SK-N-SH treated with all-trans-retinoic acid at 6 μM for 48 hours (cell line): ENCODE measurements at regions not wholly inside any gene's neighbourhood (a gene's known extent, or its start where the extent isn't known, plus 50 kb on each side); places are given as distances from the start of the nearest gene placed in this dataset.

Source experiments
- ARNTL ChIP-seq: fragments of 450-650 bp; formaldehyde crosslinking; IDR thresholded peaks from 2 replicates; pipeline ENCODE4 v1.5.0; 2020; ENCODE audit warnings: low read depth, mild to moderate bottlenecking, moderate library complexity, borderline replicate concordance
- CREB5 ChIP-seq: fragments of 250-450 bp; sonication (Bioruptor Pico); IDR thresholded peaks from 2 replicates; pipeline ENCODE4 v1.5.1; 2020; ENCODE audit warnings: low read depth, mild to moderate bottlenecking, moderate library complexity
- CSDC2 ChIP-seq: fragments of 250-450 bp; sonication (Bioruptor Pico); IDR thresholded peaks from 2 replicates; pipeline ENCODE4 v1.5.0; 2020; ENCODE audit warnings: mild to moderate bottlenecking, moderate library complexity
- ESRRG ChIP-seq: fragments of 250-450 bp; sonication (Bioruptor Pico); IDR thresholded peaks from 2 replicates; pipeline ENCODE4 v1.6.1; 2021; ENCODE audit warnings: mild to moderate bottlenecking
- GLIS3 ChIP-seq: fragments of 250-450 bp; sonication (Bioruptor Pico); IDR thresholded peaks from 2 replicates; pipeline ENCODE4 v1.5.0; 2020; ENCODE audit warnings: mild to moderate bottlenecking, moderate library complexity
- PPARA ChIP-seq: fragments of 250-450 bp; sonication (Bioruptor Pico); IDR thresholded peaks from 2 replicates; pipeline ENCODE4 v1.5.0; 2020; ENCODE audit warnings: mild to moderate bottlenecking, borderline replicate concordance
- SNAI2 ChIP-seq: fragments of 250-450 bp; sonication (Bioruptor Pico); IDR thresholded peaks from 2 replicates; pipeline ENCODE4 v1.5.0; 2020; ENCODE audit warnings: mild to moderate bottlenecking, moderate library complexity
- TCF4 ChIP-seq: fragments of 250-450 bp; sonication (Bioruptor Pico); IDR thresholded peaks from 2 replicates; pipeline ENCODE4 v1.8.0; 2021; ENCODE audit warnings: mild to moderate bottlenecking, moderate library complexity, borderline replicate concordance
- TOX ChIP-seq: fragments of 250-450 bp; sonication (Bioruptor Pico); IDR thresholded peaks from 2 replicates; pipeline ENCODE4 v1.8.0; 2021; ENCODE audit warnings: mild to moderate bottlenecking, moderate library complexity, borderline replicate concordance
- ZC3H10 ChIP-seq: fragments of 250-450 bp; sonication (Bioruptor Pico); IDR thresholded peaks from 2 replicates; pipeline ENCODE4 v1.5.1; 2021; ENCODE audit warnings: mild to moderate bottlenecking, moderate library complexity
- ZFP30 ChIP-seq: fragments of 450-650 bp; formaldehyde crosslinking; IDR thresholded peaks from 2 replicates; pipeline ENCODE4 v1.5.0; 2022; ENCODE audit warnings: mild to moderate bottlenecking, moderate library complexity
- ZNF565 ChIP-seq: fragments of 450-650 bp; formaldehyde crosslinking; conservative IDR thresholded peaks from 2 replicates; pipeline ENCODE4 v1.5.0; 2020; ENCODE audit warnings: low read depth, mild to moderate bottlenecking, moderate library complexity
- TF ChIP-seq, protein P1 (sequence below): fragments of 250-450 bp; sonication (Bioruptor Pico); IDR thresholded peaks from 2 replicates; pipeline ENCODE4 v1.5.1; 2021; ENCODE audit warnings: mild to moderate bottlenecking, moderate library complexity
- TF ChIP-seq, protein P2 (sequence below): fragments of 250-450 bp; sonication (Bioruptor Pico); IDR thresholded peaks from 2 replicates; pipeline ENCODE4 v1.8.0; 2020; ENCODE audit warnings: mild to moderate bottlenecking, moderate library complexity, borderline replicate concordance

DNA sequence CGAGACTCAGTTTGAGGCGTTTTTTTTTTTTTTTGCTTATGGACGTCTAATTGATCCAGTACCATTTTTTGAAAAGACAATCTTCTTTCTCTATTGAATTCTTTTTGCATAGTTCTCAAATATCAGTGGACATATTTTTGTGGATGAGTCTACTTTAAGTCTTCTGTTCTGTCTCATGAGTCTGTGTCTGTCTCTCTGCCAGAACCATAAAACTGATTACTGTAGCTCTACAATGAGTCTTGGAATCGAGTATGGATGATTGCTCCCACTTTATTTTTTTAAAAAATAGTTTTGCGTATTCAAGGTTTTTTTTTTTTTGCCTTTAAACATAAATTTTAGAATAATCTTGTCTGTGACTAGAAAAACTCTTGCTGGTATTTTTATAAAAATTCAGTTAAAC is 323.5 kb downstream of the ZNF326 start:
- TF ChIP-seq, protein P1, sequence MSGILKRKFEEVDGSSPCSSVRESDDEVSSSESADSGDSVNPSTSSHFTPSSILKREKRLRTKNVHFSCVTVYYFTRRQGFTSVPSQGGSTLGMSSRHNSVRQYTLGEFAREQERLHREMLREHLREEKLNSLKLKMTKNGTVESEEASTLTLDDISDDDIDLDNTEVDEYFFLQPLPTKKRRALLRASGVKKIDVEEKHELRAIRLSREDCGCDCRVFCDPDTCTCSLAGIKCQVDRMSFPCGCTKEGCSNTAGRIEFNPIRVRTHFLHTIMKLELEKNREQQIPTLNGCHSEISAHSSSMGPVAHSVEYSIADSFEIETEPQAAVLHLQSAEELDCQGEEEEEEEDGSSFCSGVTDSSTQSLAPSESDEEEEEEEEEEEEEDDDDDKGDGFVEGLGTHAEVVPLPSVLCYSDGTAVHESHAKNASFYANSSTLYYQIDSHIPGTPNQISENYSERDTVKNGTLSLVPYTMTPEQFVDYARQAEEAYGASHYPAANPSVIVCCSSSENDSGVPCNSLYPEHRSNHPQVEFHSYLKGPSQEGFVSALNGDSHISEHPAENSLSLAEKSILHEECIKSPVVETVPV (CRISPR knock-in tag), result no peak
- TF ChIP-seq SNAI2 (CRISPR knock-in tag) (no peak), ZFP30 (no peak), ARNTL (CRISPR knock-in tag) (no peak), ZNF565 (CRISPR knock-in tag) (no peak), CREB5 (no peak), ZC3H10 (CRISPR knock-in tag) (no peak), GLIS3 (CRISPR knock-in tag) (no peak), ESRRG (CRISPR knock-in tag) (no peak), TOX (CRISPR knock-in tag) (no peak), PPARA (no peak), CSDC2 (CRISPR knock-in tag) (no peak), TCF4 (no peak)
- TF ChIP-seq, protein P2, sequence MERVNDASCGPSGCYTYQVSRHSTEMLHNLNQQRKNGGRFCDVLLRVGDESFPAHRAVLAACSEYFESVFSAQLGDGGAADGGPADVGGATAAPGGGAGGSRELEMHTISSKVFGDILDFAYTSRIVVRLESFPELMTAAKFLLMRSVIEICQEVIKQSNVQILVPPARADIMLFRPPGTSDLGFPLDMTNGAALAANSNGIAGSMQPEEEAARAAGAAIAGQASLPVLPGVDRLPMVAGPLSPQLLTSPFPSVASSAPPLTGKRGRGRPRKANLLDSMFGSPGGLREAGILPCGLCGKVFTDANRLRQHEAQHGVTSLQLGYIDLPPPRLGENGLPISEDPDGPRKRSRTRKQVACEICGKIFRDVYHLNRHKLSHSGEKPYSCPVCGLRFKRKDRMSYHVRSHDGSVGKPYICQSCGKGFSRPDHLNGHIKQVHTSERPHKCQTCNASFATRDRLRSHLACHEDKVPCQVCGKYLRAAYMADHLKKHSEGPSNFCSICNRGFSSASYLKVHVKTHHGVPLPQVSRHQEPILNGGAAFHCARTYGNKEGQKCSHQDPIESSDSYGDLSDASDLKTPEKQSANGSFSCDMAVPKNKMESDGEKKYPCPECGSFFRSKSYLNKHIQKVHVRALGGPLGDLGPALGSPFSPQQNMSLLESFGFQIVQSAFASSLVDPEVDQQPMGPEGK (CRISPR knock-in tag), result no peak
